ENCODE measurements at regions not wholly inside any gene's neighbourhood (a gene's known extent, or its start where the extent isn't known, plus 50 kb on each side); places are given as distances from the start of the nearest gene placed in this dataset.

DNA sequence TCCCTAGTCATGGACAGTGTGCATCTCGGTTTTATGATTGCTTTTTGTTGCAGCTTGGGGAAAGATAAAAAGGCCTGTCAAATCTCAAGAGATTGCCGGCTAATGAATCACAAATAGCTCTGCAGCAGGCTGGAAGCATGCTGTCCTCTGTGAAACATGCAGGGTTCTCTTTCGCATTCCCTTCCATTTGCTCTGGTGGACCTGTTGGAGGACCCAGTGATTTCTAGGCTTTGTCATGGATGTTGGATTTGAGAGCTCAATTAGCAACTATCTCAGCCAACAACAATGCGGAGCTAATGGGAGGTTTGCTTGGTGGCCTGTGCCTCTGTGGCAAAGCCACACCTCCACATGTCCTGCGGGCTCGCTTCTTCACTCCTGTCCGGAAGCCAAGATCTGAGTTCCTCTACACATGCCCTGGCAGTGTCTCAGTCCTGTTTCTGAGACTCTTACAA, 418.1 kb upstream of the ARGLU1 start:
- TF ChIP-seq POLR2A (IDR thresholded peaks at IDR 0.05) = no peak
- TF ChIP-seq, protein P1, sequence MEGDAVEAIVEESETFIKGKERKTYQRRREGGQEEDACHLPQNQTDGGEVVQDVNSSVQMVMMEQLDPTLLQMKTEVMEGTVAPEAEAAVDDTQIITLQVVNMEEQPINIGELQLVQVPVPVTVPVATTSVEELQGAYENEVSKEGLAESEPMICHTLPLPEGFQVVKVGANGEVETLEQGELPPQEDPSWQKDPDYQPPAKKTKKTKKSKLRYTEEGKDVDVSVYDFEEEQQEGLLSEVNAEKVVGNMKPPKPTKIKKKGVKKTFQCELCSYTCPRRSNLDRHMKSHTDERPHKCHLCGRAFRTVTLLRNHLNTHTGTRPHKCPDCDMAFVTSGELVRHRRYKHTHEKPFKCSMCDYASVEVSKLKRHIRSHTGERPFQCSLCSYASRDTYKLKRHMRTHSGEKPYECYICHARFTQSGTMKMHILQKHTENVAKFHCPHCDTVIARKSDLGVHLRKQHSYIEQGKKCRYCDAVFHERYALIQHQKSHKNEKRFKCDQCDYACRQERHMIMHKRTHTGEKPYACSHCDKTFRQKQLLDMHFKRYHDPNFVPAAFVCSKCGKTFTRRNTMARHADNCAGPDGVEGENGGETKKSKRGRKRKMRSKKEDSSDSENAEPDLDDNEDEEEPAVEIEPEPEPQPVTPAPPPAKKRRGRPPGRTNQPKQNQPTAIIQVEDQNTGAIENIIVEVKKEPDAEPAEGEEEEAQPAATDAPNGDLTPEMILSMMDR (IDR thresholded peaks at IDR 0.05) = no peak

All from thyroid gland (tissue), 4 donors.